ENCODE measurements at regions not wholly inside any gene's neighbourhood (a gene's known extent, or its start where the extent isn't known, plus 50 kb on each side); places are given as distances from the start of the nearest gene placed in this dataset.

DNA sequence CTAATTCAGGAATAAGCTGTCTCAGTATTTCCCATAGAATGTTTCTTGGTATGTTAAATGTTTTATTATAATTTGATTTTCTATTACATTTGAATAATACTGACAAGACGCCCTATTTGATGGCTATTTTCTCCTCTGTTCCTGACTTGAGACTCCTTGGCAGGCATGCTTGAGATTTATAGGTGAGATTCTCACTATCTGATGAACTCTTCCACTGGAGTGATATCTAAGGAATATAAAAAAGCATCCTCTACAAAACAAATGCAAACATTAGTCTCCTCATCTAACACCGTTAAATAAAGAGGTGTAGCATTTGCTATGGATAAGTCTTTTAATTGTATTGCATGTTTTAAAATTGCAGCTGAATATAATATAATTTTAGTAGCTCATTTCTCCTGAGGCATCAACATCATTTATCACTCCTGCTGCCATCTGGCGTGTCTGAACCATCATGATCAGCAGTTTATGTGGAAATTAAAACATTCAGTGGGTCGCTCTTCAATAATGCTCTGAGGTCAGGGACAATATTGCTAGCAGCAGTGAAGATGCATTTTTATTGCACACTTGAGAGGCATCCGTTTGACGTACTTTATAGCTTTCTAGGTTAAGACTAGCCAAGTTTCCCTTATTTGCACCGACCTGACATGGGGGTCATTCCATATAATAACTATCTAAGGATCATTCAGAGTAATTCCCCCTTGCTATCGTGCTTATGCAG is 210.4 kb upstream of the GALNTL6 start:
- no peaks in the 10 kb centered on the region for H3K36me3 Mint-ChIP-seq (ENCODE audit: low read depth)
- H3K27me3 Mint-ChIP-seq (ENCODE audit: low read depth) = no peaks in the 10 kb centered on the region
- H3K4me1 Mint-ChIP-seq (ENCODE audit: low read depth) = no peaks in the 10 kb centered on the region
- H3K4me3 Mint-ChIP-seq = no peak overlapping the region
- no peak for DNase-seq (ENCODE audit: low spot score)
- H3K27ac Mint-ChIP-seq = no peak overlapping the region
- H3K9me3 Mint-ChIP-seq = peaks cover 15% of the 10 kb centered on the region

DNA sequence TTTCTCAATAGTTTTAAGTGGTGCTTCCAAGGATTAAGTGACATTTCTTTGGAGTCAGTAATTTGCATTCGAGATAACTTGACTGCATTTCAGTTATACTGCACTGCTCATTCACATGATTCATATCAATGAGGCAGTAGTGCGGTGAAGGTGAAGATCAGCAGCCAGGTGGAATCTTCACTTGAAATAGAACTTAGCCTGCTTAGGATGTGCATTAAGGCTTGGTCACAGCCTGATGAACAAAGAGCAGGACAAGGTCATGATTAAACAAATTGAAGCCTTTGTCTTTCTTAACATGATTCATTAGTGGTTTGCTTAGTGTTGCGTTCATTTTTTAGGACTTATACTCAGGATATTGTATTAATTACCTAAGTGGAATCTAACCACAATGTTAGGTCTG is 212.1 kb upstream of the GALNTL6 start:
- DNase-seq (ENCODE audit: low spot score) = no peak
- H3K36me3 Mint-ChIP-seq (ENCODE audit: low read depth) = no peaks in the 10 kb centered on the region
- no peaks in the 10 kb centered on the region for H3K4me1 Mint-ChIP-seq (ENCODE audit: low read depth)
- H3K4me3 Mint-ChIP-seq = no peak overlapping the region
- peaks cover 9% of the 10 kb centered on the region for H3K9me3 Mint-ChIP-seq
- H3K27ac Mint-ChIP-seq = no peak overlapping the region
- no peaks in the 10 kb centered on the region for H3K27me3 Mint-ChIP-seq (ENCODE audit: low read depth)

GRCh38 chr4:171599628-171600027 is 213.6 kb upstream of the GALNTL6 start:
- Mint-ChIP-seq H3K9me3 (peaks cover 9% of the 10 kb centered on the region), H3K27ac (no peak overlapping the region), H3K27me3 (ENCODE audit: low read depth) (no peaks in the 10 kb centered on the region), H3K4me1 (ENCODE audit: low read depth) (no peaks in the 10 kb centered on the region), H3K4me3 (no peak overlapping the region), H3K36me3 (ENCODE audit: low read depth) (no peaks in the 10 kb centered on the region)
- DNase-seq (ENCODE audit: low spot score) = no peak

GRCh38 chr4:171594293-171594692 is 218.9 kb upstream of the GALNTL6 start:
- no peak for DNase-seq (ENCODE audit: low spot score)
- Mint-ChIP-seq H3K9me3 (peaks cover 9% of the 10 kb centered on the region), H3K27ac (no peak overlapping the region), H3K4me1 (ENCODE audit: low read depth) (no peaks in the 10 kb centered on the region), H3K36me3 (ENCODE audit: low read depth) (no peaks in the 10 kb centered on the region), H3K27me3 (ENCODE audit: low read depth) (no peaks in the 10 kb centered on the region), H3K4me3 (no peak overlapping the region)

DNA sequence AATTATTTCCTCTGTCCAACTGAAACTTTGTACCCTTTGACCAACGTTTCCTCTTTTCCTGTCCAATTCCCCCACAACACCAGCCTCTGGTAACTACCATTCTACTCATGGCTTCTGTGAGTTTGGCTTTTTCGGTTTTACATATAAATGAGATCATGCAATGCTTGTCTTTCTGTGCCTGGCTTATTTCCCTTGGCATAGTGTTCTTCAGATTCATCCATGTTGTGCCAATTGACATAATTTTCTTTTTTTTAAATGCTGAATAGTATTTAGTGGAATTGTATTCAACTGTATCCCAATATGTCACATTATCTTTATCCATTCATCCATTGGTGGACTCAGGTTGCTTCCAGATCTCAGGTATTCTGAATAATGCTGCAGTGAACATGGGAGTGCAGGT is 222.5 kb upstream of the GALNTL6 start:
- H3K4me3 Mint-ChIP-seq = no peak overlapping the region
- DNase-seq (ENCODE audit: low spot score) = no peak
- no peak overlapping the region for H3K27ac Mint-ChIP-seq
- no peaks in the 10 kb centered on the region for H3K9me3 Mint-ChIP-seq
- H3K4me1 Mint-ChIP-seq (ENCODE audit: low read depth) = no peaks in the 10 kb centered on the region
- no peaks in the 10 kb centered on the region for H3K27me3 Mint-ChIP-seq (ENCODE audit: low read depth)
- H3K36me3 Mint-ChIP-seq (ENCODE audit: low read depth) = no peaks in the 10 kb centered on the region

DNA sequence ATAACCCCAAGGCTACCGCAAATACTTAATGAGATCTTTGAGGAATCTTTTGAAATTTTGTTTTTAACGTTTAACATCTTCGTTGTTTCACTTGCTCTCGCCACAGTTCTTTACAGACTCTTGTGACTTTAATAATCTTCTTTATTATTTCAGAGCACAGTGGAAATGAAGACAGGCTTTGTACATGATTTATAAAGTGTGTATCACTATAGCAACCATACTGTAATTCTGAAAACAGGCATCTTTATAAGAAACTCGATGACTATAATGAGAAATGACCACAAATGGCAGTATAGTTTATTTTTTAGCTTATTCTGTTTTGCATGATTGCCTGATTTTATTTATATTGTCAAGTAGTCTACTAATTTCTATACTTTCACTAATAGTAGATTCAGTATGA is 224.4 kb upstream of the GALNTL6 start:
- DNase-seq (ENCODE audit: low spot score) = no peak
- no peaks in the 10 kb centered on the region for H3K4me1 Mint-ChIP-seq (ENCODE audit: low read depth)
- no peak overlapping the region for H3K27ac Mint-ChIP-seq
- no peaks in the 10 kb centered on the region for H3K27me3 Mint-ChIP-seq (ENCODE audit: low read depth)
- no peaks in the 10 kb centered on the region for H3K36me3 Mint-ChIP-seq (ENCODE audit: low read depth)
- no peak overlapping the region for H3K4me3 Mint-ChIP-seq
- H3K9me3 Mint-ChIP-seq = no peaks in the 10 kb centered on the region

GRCh38 chr4:171588051-171588545 is 225.1 kb upstream of the GALNTL6 start:
- H3K36me3 Mint-ChIP-seq (ENCODE audit: low read depth) = no peaks in the 10 kb centered on the region
- no peak overlapping the region for H3K4me3 Mint-ChIP-seq
- H3K27me3 Mint-ChIP-seq (ENCODE audit: low read depth) = no peaks in the 10 kb centered on the region
- no peaks in the 10 kb centered on the region for H3K4me1 Mint-ChIP-seq (ENCODE audit: low read depth)
- no peak for DNase-seq (ENCODE audit: low spot score)
- no peak overlapping the region for H3K27ac Mint-ChIP-seq
- no peaks in the 10 kb centered on the region for H3K9me3 Mint-ChIP-seq

- Mint-ChIP-seq H3K4me3 (no peak overlapping the region), H3K36me3 (ENCODE audit: low read depth) (no peaks in the 10 kb centered on the region), H3K4me1 (ENCODE audit: low read depth) (no peaks in the 10 kb centered on the region), H3K27me3 (ENCODE audit: low read depth) (no peaks in the 10 kb centered on the region), H3K9me3 (peaks cover 4% of the 10 kb centered on the region), H3K27ac (no peak overlapping the region)
- no peak for DNase-seq (ENCODE audit: low spot score)
Measured at GRCh38 chr4:171583790-171584189, 229.4 kb upstream of the GALNTL6 start.

GRCh38 chr4:171582961-171583581 is 230.1 kb upstream of the GALNTL6 start:
- no peak overlapping the region for H3K4me3 Mint-ChIP-seq
- H3K4me1 Mint-ChIP-seq (ENCODE audit: low read depth) = no peaks in the 10 kb centered on the region
- DNase-seq (ENCODE audit: low spot score) = no peak
- no peaks in the 10 kb centered on the region for H3K27me3 Mint-ChIP-seq (ENCODE audit: low read depth)
- no peaks in the 10 kb centered on the region for H3K36me3 Mint-ChIP-seq (ENCODE audit: low read depth)
- H3K27ac Mint-ChIP-seq = no peak overlapping the region
- H3K9me3 Mint-ChIP-seq = peaks cover 4% of the 10 kb centered on the region

- Mint-ChIP-seq H3K4me1 (ENCODE audit: low read depth) (no peaks in the 10 kb centered on the region), H3K27ac (no peak overlapping the region), H3K36me3 (ENCODE audit: low read depth) (no peaks in the 10 kb centered on the region), H3K9me3 (no peaks in the 10 kb centered on the region), H3K27me3 (ENCODE audit: low read depth) (no peaks in the 10 kb centered on the region), H3K4me3 (no peak overlapping the region)
- no peak for DNase-seq (ENCODE audit: low spot score)
Measured at GRCh38 chr4:171573181-171573580, 240.0 kb upstream of the GALNTL6 start.

DNA sequence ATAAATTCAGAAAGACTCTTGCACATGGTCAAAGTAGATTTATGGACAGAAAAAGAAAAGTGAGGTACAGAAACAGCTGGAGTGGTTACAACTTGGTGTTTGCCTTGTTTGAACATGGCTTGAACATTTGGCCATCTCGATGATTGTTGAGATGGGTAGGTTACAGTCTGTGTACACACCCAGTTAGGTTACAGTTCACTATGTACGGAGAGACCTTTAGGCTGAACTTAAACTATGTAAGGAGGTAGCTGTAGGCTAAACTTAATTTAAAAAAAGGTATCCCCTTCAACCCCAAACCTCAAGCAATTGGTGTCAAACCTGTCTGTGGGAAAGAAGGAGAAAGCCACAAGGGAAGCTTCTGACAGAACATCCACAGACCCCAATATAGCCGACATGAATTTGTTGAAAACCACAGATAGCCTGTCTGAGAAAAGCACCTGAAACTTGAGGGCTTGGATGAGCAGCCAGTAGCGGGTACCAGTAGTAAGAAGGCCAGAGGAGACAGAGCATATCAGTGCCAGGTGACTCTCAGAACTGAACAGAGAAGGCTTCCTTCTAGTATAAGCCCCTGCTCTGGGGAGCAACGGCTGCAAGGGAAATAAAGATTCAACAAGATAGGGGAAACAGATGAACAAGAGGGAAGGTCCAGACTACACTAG is 247.9 kb upstream of the GALNTL6 start:
- H3K27me3 Mint-ChIP-seq (ENCODE audit: low read depth) = no peaks in the 10 kb centered on the region
- no peak for DNase-seq (ENCODE audit: low spot score)
- no peaks in the 10 kb centered on the region for H3K9me3 Mint-ChIP-seq
- H3K27ac Mint-ChIP-seq = no peak overlapping the region
- no peak overlapping the region for H3K4me3 Mint-ChIP-seq
- H3K36me3 Mint-ChIP-seq (ENCODE audit: low read depth) = no peaks in the 10 kb centered on the region
- H3K4me1 Mint-ChIP-seq (ENCODE audit: low read depth) = no peaks in the 10 kb centered on the region

- Mint-ChIP-seq H3K9me3 (no peaks in the 10 kb centered on the region), H3K27ac (no peak overlapping the region), H3K4me1 (ENCODE audit: low read depth) (no peaks in the 10 kb centered on the region), H3K27me3 (ENCODE audit: low read depth) (no peaks in the 10 kb centered on the region), H3K4me3 (no peak overlapping the region), H3K36me3 (ENCODE audit: low read depth) (no peaks in the 10 kb centered on the region)
- no peak for DNase-seq (ENCODE audit: low spot score)
Measured at GRCh38 chr4:171561419-171561818, 251.8 kb upstream of the GALNTL6 start.

GRCh38 chr4:171553961-171554360 is 259.2 kb upstream of the GALNTL6 start:
- Mint-ChIP-seq H3K27me3 (ENCODE audit: low read depth) (no peaks in the 10 kb centered on the region), H3K4me1 (ENCODE audit: low read depth) (no peaks in the 10 kb centered on the region), H3K9me3 (no peaks in the 10 kb centered on the region), H3K27ac (no peak overlapping the region), H3K36me3 (ENCODE audit: low read depth) (no peaks in the 10 kb centered on the region), H3K4me3 (no peak overlapping the region)
- no peak for DNase-seq (ENCODE audit: low spot score)

DNA sequence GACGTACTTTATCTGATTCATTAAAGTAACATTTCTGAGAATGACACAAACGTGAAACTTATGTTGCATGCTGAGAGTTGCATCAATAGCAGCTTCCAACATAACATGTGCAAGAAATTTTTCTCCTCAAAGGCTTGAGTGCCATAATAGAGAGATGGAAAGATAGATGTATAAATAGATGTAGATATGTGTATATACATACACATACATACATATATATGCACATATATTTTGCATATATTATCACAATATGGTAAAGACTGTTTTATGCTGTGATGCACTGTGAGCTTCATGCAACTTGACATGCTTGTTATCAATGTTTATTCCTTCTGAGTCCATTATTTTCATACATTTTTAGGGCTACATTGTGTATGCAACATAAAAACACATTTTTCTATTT is 270.6 kb upstream of the GALNTL6 start:
- Mint-ChIP-seq H3K27ac (no peak overlapping the region), H3K4me1 (ENCODE audit: low read depth) (no peaks in the 10 kb centered on the region), H3K9me3 (peaks cover 4% of the 10 kb centered on the region), H3K36me3 (ENCODE audit: low read depth) (no peaks in the 10 kb centered on the region), H3K4me3 (no peak overlapping the region), H3K27me3 (ENCODE audit: low read depth) (no peaks in the 10 kb centered on the region)
- no peak for DNase-seq (ENCODE audit: low spot score)
